ENCODE measurements at regions not wholly inside any gene's neighbourhood (a gene's known extent, or its start where the extent isn't known, plus 50 kb on each side); places are given as distances from the start of the nearest gene placed in this dataset.

GRCh38 chr2:40827392-40827791, 375.5 kb upstream of the SLC8A1 start:
- H3K9me3 ChIP-seq: no peaks in the 10 kb centered on the region
- H3K27ac ChIP-seq: no peak overlapping the region
- intact Hi-C loops (cut with DNase I): no loop called here
- no peak for ATAC-seq
- no peak for DNase-seq
- H3K36me3 ChIP-seq: no peaks in the 10 kb centered on the region
- TF ChIP-seq CTCF (IDR thresholded peaks at IDR 0.05): no peak
- no peaks in the 10 kb centered on the region for H3K27me3 ChIP-seq
- peaks cover 0 to 12% (median 3%) of the 10 kb centered on the region in 9 donors for H3K4me1 ChIP-seq
- no peak overlapping the region for H3K4me3 ChIP-seq

- intact Hi-C loops (cut with DNase I): no loop called here
- no peaks in the 10 kb centered on the region for H3K4me1 ChIP-seq
- no peaks in the 10 kb centered on the region for H3K9me3 ChIP-seq
- no peaks in the 10 kb centered on the region for H3K27me3 ChIP-seq
- H3K4me3 ChIP-seq: no peak overlapping the region
- 70 to 71% methylated on average over 3 of the region's 3 CpGs for WGBS, 2 donors
- TF ChIP-seq CTCF (IDR thresholded peaks at IDR 0.05): no peak
- no peak for DNase-seq
- no peak for ATAC-seq
- no peaks in the 10 kb centered on the region for H3K36me3 ChIP-seq
- H3K27ac ChIP-seq: no peak overlapping the region
Measured at GRCh38 chr2:40831321-40831873, 379.5 kb upstream of the SLC8A1 start.

GRCh38 chr2:40841856-40842255, 390.0 kb upstream of the SLC8A1 start:
- TF ChIP-seq CTCF (IDR thresholded peaks at IDR 0.05): no peak
- H3K36me3 ChIP-seq: no peaks in the 10 kb centered on the region
- 92 to 95% methylated on average over 2 of the region's 2 CpGs for WGBS, 2 donors

DNA sequence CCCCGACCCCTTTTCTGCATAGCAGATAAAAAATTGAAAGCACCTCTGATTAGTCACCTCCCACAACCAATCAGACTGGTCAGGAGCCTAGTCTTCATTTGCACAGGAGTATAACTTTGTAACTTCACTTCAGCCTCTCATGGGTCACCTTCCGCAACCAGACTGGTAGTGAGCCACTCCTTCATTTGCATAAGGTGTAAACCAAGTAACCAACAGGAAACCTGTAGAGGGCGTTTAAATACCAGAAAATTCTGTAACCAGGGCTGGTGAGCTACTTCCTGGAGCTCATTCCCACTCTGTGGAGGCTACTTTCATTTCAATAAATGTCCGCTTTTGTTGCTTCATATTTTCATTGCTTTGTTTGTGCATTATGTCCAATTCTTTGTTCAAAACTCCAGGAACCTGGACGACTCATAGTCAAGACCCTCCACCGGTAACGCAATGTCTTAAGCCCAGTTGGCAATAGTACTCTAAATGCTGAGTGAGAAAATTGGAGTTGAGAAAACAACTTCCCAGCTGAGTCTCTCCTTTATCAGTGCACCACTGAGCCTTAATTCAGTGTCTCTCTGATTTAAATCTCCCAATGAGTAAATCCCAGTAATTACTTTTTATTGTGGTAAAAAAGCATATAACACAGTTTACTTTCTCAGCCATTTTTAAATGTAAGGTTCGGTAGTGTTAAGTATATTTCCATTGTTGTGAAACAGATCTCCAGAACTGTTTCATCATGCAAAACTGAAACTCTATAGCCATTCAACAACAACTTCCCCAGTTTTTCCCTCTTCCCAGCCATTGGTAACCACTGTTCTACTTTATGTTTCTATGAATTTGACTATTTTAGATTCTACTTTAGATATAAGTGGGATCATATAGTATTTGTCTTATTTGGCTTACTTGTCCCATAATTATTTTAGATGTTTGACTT, 392.7 kb upstream of the SLC8A1 start:
- Histone ChIP-seq H3K36me3 (no peaks in the 10 kb centered on the region), H3K4me3 (no peak overlapping the region), H3K27ac (no peak overlapping the region), H3K9me3 (no peaks in the 10 kb centered on the region), H3K4me1 (no peaks in the 10 kb centered on the region), H3K27me3 (peaks cover 0 to 3% (median 0%) of the 10 kb centered on the region in 7 donors)
- DNase-seq (no peak), ATAC-seq (no peak)
- peak in 1 of 9 donors; percentile 7 for TF ChIP-seq CTCF (IDR thresholded peaks at IDR 0.05)
- intact Hi-C loops (cut with DNase I): no loop called here
- 77 to 81% methylated on average over 8 of the region's 8 CpGs for WGBS, 2 donors

More at GRCh38 chr2:40841856-40842255, 390.0 kb upstream of the SLC8A1 start:
- DNase-seq: no peak
- no peaks in the 10 kb centered on the region for H3K9me3 ChIP-seq
- H3K27ac ChIP-seq: no peak overlapping the region
- intact Hi-C loops (cut with DNase I): no loop called here
- no peak for ATAC-seq
- H3K4me3 ChIP-seq: no peak overlapping the region
- H3K27me3 ChIP-seq: no peaks in the 10 kb centered on the region
- no peaks in the 10 kb centered on the region for H3K4me1 ChIP-seq

All from heart right ventricle (tissue), 16 donors.